SU-DHL-6 (cell line): ENCODE measurements at regions not wholly inside any gene's neighbourhood (a gene's known extent, or its start where the extent isn't known, plus 50 kb on each side); places are given as distances from the start of the nearest gene placed in this dataset.

Source experiments
- CTCF ChIP-seq: fragments of 200-600 bp; sonication (generic); IDR thresholded peaks from one replicate; pipeline ENCODE4 v1.5.1; 2017; ENCODE audit warnings: antibody characterized with exemption, mild to moderate bottlenecking, low read length, moderate library complexity; ENCODE audit not compliant: insufficient read depth, poor library complexity, severe bottlenecking
- EZH2phosphoT487 ChIP-seq: fragments of 200-600 bp; sonication (generic), shearing (Covaris generic); conservative IDR thresholded peaks from 2 replicates; pipeline ENCODE4 v1.6.1; 2018; ENCODE audit warnings: mild to moderate bottlenecking, antibody characterized with exemption, low read length, moderate library complexity, mixed read lengths

GRCh38 chr1:36697836-36698605 is 215.3 kb upstream of the CSF3R start:
- TF ChIP-seq CTCF (no peak), EZH2phosphoT487 (no peak)
